ENCODE measurements at regions not wholly inside any gene's neighbourhood (a gene's known extent, or its start where the extent isn't known, plus 50 kb on each side); places are given as distances from the start of the nearest gene placed in this dataset.

GRCh38 chr11:133739481-133739880 is 105.8 kb downstream of the SPATA19 start:
- TF ChIP-seq CREB1 (IDR thresholded peaks at IDR 0.05) = no peak
- TF ChIP-seq CREB1 (CRISPR knock-in tag; IDR thresholded peaks at IDR 0.05) = no peak
- TF ChIP-seq, protein P1, sequence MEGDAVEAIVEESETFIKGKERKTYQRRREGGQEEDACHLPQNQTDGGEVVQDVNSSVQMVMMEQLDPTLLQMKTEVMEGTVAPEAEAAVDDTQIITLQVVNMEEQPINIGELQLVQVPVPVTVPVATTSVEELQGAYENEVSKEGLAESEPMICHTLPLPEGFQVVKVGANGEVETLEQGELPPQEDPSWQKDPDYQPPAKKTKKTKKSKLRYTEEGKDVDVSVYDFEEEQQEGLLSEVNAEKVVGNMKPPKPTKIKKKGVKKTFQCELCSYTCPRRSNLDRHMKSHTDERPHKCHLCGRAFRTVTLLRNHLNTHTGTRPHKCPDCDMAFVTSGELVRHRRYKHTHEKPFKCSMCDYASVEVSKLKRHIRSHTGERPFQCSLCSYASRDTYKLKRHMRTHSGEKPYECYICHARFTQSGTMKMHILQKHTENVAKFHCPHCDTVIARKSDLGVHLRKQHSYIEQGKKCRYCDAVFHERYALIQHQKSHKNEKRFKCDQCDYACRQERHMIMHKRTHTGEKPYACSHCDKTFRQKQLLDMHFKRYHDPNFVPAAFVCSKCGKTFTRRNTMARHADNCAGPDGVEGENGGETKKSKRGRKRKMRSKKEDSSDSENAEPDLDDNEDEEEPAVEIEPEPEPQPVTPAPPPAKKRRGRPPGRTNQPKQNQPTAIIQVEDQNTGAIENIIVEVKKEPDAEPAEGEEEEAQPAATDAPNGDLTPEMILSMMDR (IDR thresholded peaks at IDR 0.05 in 2 of 3, conservative IDR thresholded peaks at IDR 0.05 in 1 of 3; ENCODE audit: insufficient read depth in 2 of 3, low read depth in 1 of 3, low read length in 3 of 3) = no peak
- no peak for TF ChIP-seq KDM1A (IDR thresholded peaks at IDR 0.05)
- no peak for TF ChIP-seq E2F6 (IDR thresholded peaks at IDR 0.05; ENCODE audit: borderline replicate concordance in 1 of 2, extremely low read depth in 1 of 2, insufficient read depth in 1 of 2, insufficient read length in 1 of 2, low read depth in 1 of 2, low read length in 1 of 2, poor library complexity in 1 of 2, severe bottlenecking in 1 of 2)
- no peak for TF ChIP-seq NR2C2 (CRISPR knock-in tag; IDR thresholded peaks at IDR 0.05)
- no peak for TF ChIP-seq NR2C2 (tag; IDR thresholded peaks at IDR 0.05)
- TF ChIP-seq ZNF318 (IDR thresholded peaks at IDR 0.05; ENCODE audit: borderline replicate concordance in 1 of 2, low read depth in 1 of 2) = no peak
- TF ChIP-seq FOXJ2 (tag; IDR thresholded peaks at IDR 0.05) = no peak
- no peak for TF ChIP-seq RCOR1 (IDR thresholded peaks at IDR 0.05; ENCODE audit: borderline replicate concordance in 1 of 2, low read depth in 2 of 2, low read length in 2 of 2)
- TF ChIP-seq, protein P2, sequence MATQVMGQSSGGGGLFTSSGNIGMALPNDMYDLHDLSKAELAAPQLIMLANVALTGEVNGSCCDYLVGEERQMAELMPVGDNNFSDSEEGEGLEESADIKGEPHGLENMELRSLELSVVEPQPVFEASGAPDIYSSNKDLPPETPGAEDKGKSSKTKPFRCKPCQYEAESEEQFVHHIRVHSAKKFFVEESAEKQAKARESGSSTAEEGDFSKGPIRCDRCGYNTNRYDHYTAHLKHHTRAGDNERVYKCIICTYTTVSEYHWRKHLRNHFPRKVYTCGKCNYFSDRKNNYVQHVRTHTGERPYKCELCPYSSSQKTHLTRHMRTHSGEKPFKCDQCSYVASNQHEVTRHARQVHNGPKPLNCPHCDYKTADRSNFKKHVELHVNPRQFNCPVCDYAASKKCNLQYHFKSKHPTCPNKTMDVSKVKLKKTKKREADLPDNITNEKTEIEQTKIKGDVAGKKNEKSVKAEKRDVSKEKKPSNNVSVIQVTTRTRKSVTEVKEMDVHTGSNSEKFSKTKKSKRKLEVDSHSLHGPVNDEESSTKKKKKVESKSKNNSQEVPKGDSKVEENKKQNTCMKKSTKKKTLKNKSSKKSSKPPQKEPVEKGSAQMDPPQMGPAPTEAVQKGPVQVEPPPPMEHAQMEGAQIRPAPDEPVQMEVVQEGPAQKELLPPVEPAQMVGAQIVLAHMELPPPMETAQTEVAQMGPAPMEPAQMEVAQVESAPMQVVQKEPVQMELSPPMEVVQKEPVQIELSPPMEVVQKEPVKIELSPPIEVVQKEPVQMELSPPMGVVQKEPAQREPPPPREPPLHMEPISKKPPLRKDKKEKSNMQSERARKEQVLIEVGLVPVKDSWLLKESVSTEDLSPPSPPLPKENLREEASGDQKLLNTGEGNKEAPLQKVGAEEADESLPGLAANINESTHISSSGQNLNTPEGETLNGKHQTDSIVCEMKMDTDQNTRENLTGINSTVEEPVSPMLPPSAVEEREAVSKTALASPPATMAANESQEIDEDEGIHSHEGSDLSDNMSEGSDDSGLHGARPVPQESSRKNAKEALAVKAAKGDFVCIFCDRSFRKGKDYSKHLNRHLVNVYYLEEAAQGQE (IDR thresholded peaks at IDR 0.05; ENCODE audit: borderline replicate concordance) = no peak
- TF ChIP-seq, protein P2 (CRISPR knock-in tag; IDR thresholded peaks at IDR 0.05; ENCODE audit: low read depth) = no peak
- no peak for TF ChIP-seq SPI1 (IDR thresholded peaks at IDR 0.05; ENCODE audit: borderline replicate concordance, low read depth, low read length)
- TF ChIP-seq SP1 (CRISPR knock-in tag; IDR thresholded peaks at IDR 0.05) = no peak
- no peak for TF ChIP-seq TCF7 (IDR thresholded peaks at IDR 0.05; ENCODE audit: borderline replicate concordance)
- no peak for TF ChIP-seq ELK1 (CRISPR knock-in tag; IDR thresholded peaks at IDR 0.05)
